GM18498 (cell line): ENCODE measurements at regions not wholly inside any gene's neighbourhood (a gene's known extent, or its start where the extent isn't known, plus 50 kb on each side); places are given as distances from the start of the nearest gene placed in this dataset.

ENCODE experiments used
- ATAC-seq: cut with Tn5 transposase; IDR thresholded peaks from one replicate; pipeline ENCODE4 v1.9.1; 2021; ENCODE audit warnings: mild to moderate bottlenecking, moderate library complexity; ENCODE audit not compliant: unreplicated experiment

DNA sequence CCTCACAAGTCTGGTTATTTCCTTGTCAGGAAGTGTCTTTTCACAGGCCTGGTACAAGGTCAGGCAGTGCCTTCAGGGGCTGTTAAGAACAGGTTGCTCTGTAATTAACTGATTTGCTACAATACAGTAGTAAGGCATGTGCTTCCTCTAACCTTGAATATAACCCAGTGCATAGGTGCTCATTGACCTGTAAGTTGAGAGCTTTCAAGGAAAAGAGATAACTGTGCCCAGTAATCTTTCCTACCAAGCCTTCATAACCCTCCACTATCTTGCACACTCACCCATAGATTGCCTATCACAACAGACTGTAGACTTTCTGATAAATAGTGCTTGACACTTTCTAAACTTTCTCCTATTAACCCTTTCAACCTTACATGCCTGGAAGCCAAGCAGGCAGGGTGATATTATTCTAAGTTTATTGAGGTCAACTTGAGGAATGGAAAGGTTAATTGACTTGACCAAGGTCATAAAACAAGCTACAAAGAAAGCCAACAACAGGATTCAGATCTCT lies 148.1 kb downstream of the PPARGC1A start:
- no peak for ATAC-seq

GRCh38 chr4:23737571-23737970 lies 152.3 kb downstream of the PPARGC1A start:
- ATAC-seq = no peak

DNA sequence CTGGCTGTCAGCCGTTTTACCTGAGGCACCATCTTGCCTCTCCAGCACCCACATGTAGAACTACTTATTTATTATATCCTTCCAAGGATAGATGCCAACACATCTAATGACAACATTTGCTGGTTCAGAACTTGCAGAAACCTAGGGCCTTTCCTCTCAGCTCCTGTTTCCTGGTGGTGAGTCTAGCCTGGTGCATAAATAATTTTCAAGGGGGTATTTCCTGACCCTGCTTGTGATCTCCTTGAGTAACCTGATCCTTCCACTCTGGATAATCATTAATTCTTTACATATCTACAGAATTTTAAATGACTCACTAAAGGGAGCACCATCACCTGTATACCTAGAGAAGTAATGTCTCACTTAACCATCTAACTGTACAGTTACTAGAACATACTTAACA lies 153.4 kb downstream of the PPARGC1A start:
- ATAC-seq = no peak

DNA sequence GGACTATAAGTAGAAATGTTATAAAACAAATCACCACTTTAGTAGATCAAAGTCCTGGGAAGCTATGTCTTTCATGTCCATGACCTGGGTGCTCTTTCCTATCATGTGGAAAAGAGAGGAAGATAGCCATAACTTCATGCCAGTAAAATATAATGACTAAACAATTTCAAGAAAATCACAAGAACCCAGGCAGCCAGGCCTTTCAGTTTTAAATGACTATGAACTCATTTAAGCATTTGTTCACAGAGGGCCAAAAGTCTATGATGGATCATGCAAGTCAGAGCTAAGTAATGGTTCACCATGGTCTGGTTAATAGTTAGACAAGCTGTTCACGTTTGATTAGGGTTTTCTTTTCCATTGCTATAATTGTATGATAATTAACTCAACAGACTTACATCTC lies 155.8 kb downstream of the PPARGC1A start:
- ATAC-seq = no peak

DNA sequence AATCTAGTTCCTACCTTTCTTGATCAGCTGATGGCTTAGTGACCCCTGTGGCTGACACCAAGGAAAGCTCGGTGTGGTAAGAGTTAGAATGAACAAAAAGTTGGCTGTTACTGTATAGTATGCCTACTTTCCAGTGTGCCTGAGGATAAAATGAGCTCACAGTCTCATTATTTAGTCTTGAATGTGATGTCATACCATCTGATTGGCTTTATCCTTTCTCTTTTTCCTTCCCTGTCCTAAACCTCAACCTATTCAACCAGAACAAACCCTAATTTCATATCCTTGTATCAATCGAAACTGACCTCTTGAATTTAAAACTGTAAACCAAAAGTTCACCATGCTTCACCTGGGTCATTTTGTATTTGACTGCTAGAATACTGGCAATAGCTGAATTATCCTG lies 156.4 kb downstream of the PPARGC1A start:
- ATAC-seq = no peak

- ATAC-seq = no peak
Observed at GRCh38 chr4:23730998-23731397, 158.8 kb downstream of the PPARGC1A start.

GRCh38 chr4:23728971-23729370 lies 160.9 kb downstream of the PPARGC1A start:
- no peak for ATAC-seq

DNA sequence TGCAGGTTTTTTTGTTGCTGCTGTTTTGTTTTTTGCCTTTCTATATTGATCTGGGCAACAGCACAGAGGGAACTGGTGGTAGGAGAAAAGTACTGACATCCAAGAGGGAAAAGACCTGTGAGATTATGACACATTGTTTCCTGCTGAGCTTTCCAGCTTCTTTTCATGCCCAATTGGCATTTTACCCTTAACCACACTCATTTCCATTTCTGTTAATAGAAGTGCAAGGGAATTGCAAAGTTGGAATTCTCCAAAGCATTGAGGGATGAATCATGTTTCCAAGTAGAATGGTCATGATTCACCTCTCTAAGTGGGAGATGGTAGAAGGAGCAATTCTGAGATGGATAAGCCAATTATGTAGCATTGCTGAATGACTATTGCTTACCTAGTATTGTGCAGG lies 161.5 kb downstream of the PPARGC1A start:
- ATAC-seq = no peak

DNA sequence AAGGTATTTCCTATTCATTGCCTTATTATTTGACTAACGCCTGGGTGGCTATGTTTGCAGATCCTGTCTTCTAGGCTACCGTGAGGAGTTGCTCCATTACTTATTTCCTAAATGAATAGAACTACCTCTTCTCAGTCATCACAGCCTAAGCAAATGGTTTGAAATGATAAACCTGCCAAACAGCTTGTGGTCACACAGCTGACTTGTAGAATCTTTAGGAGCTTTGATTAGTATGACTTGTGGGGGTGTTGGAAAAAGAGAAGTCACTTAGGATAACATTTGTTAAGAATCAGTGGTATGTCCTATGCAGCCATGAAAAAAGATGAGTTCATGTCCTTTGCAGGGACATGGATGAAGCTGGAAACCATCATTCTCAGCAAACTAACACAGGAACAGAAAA lies 169.3 kb downstream of the PPARGC1A start:
- no peak for ATAC-seq

GRCh38 chr4:23718435-23718834 lies 171.4 kb downstream of the PPARGC1A start:
- ATAC-seq = no peak

DNA sequence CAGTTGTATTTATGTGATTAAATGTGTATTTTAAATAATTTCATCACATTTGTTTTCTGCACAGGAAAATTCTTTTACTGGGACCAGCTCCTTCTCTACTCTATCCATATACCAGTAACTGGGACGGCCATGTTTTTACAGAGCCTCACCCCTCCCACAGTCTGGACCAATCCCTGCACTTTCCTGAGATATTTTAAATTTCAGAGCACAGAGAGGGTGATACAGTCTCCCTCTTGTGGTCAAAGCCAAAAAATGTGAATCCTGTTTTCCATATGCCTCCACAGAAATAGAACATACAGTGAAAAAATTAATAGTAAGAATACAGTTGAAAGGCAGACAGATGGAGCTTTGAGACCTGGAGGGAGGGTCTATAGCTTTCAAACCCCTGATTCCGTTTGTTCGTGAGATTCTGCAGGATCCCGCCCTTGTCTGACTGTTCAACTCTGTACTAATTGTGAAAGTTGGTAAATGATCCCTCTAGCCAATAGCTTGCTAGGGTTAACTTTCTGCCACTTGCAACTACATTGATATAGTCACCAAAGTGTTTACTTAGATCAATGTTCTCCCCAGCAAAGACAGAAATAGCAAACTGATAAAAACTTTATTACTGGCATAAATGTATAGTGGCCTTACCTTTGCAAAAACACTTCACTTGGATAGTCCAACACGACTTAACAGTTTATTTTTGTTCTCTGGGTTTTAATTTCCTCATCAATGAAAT lies 172.2 kb downstream of the PPARGC1A start:
- ATAC-seq = no peak

GRCh38 chr4:23710298-23710697 lies 179.5 kb downstream of the PPARGC1A start:
- ATAC-seq = no peak

GRCh38 chr4:23707652-23708026 lies 182.2 kb downstream of the PPARGC1A start:
- no peak for ATAC-seq

GRCh38 chr4:23706972-23707651 lies 182.7 kb downstream of the PPARGC1A start:
- no peak for ATAC-seq

DNA sequence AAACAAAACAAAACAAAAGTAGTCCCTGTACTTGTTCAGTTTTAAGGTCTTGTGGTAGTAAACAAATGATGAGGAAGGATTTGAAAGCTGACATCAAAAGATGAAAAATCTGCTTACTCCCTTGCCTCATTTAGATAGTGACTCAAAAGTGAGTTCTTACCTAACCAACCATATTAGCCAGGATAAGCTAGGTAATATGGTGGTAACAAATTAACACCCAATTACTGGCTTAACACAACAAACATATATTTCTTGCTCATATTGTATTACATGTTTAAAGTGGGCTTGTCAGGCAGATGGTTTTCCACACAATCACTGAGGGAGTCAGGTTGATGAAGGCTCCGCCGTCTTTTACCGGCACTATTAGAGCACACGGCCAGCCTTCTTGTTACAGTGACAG lies 189.7 kb downstream of the PPARGC1A start:
- ATAC-seq = no peak

- ATAC-seq = no peak
Observed at GRCh38 chr4:23697722-23698121, 192.1 kb downstream of the PPARGC1A start.

- ATAC-seq = no peak
Observed at GRCh38 chr4:23697001-23697528, 192.8 kb downstream of the PPARGC1A start.

GRCh38 chr4:23686169-23686897 lies 203.5 kb downstream of the PPARGC1A start:
- no peak for ATAC-seq

DNA sequence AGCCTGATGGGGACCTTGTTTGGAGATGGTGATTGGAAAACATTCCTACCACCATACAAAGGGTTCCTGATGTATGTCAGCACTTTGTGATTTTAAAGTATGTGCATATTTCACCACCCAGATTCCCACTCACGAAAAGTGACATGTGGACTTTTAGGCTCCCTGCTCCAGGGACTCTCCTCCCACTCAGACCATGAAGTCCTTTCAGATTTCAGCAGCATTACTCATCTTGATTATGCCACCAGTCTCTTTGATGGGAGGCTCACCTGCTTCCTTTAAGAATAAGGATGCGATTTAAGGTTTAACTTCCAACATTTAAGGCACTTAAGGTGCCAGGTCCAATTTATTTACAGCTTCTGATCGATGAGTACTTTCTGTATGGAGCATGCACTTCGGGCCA lies 204.4 kb downstream of the PPARGC1A start:
- no peak for ATAC-seq

DNA sequence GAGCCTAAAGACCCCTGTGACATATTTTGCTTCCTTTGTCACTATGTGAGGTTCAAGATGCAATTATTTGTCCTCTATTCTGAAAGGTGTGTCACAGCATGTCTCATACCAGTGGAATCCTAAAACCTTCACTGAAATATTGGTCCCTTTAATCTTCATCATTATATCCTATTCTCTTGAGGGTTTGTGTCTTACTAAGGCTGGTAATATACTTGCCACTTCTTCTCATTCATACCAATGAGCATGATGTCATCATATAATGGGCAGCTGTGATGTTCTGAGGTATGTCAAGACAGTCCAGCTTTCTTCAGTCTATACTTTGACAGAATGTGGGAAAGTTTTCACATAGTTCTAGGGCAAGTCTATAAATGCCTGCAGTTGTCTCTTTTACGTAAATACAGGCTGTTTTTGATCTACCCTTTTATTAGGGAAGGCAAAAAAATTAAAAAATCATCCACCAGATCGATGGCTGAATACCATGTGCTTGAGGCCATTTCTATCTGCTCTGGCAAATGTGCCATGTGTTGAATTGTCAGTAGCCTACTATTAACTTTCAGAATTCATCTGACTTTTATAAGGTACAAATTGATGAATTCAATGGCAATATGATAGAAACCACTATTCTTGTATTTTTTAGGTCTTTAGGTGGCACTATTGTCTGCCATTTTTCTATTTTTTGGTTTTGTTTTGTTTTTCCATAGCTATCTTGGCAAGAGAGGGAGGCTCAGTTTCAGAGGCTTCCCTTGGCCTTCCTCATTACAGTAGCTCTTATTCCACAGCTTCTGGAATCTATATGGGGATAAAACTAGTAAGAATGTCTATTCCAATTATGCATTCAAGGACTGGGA lies 209.0 kb downstream of the PPARGC1A start:
- ATAC-seq = no peak

DNA sequence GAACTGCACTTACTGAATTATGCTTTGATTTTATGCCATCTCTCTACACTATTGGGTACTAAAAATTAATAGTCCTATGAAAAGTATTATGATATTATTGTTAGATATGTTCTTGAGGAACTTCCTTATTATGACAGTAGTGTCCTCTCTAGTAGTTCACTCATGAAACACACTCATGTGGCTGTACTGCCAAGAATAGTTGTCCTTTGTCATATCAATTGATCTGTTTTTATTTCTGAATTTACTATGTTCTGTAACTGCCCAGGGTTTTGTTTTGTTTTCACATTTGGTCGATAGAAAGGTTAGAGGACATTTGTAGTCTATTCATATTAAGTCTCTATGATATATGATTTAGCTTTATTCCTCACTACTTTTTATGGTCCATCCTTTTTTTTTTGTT lies 215.2 kb downstream of the PPARGC1A start:
- no peak for ATAC-seq
